Neural cell (in vitro differentiated cells): ENCODE measurements at regions not wholly inside any gene's neighbourhood (a gene's known extent, or its start where the extent isn't known, plus 50 kb on each side); places are given as distances from the start of the nearest gene placed in this dataset.

Experiments
- CTCF ChIP-seq: fragments of 450-650 bp; IDR thresholded peaks from 2 replicates; pipeline ENCODE4 v1.5.1; 2014; ENCODE audit warnings: antibody characterized with exemption, mild to moderate bottlenecking, moderate library complexity; ENCODE audit not compliant: poor library complexity, severe bottlenecking
- EZH2 ChIP-seq: fragments of 200-600, 300-800 bp; shearing (Covaris generic), sonication (generic); IDR thresholded peaks from 2 replicates; pipeline ENCODE4 v1.6.1; 2014; ENCODE audit warnings: antibody characterized with exemption, low read length, borderline replicate concordance, mild to moderate bottlenecking; ENCODE audit not compliant: insufficient read depth, poor library complexity, severe bottlenecking

GRCh38 chr13:38564256-38565150 is 122.4 kb upstream of the FREM2 start:
- TF ChIP-seq EZH2 = no peak
- TF ChIP-seq CTCF = no peak
